Mammary epithelial cell (primary cell): ENCODE measurements at regions not wholly inside any gene's neighbourhood (a gene's known extent, or its start where the extent isn't known, plus 50 kb on each side); places are given as distances from the start of the nearest gene placed in this dataset.

Experiments
- CTCF ChIP-seq, 2 donors: IDR thresholded peaks in 1 of 2; conservative IDR thresholded peaks in 1 of 2; 2 replicates each; pipeline ENCODE4 v1.5.1; 2011 to 2012; ENCODE audit warnings: inconsistent platforms in 2 of 2, low read length in 2 of 2, mild to moderate bottlenecking in 2 of 2, control low read depth in 1 of 2, low read depth in 1 of 2; ENCODE audit not compliant: insufficient read depth in 1 of 2; ENCODE audit errors: extremely low read depth in 1 of 2
- EZH2 ChIP-seq: IDR thresholded peaks from 2 replicates; pipeline ENCODE4 v1.6.1; 2012; ENCODE audit warnings: low read length, inconsistent platforms, borderline replicate concordance

- TF ChIP-seq CTCF (conservative IDR thresholded peaks at IDR 0.05 in 1 of 2, IDR thresholded peaks at IDR 0.05 in 1 of 2; ENCODE audit: extremely low read depth in 1 of 2, insufficient read depth in 1 of 2, low read depth in 1 of 2, low read length in 2 of 2) = no peak
- TF ChIP-seq EZH2 = no peak
These were observed 322.5 kb upstream of the FAM78B start for GRCh38 chr1:166489356-166489669.
